ENCODE measurements at regions not wholly inside any gene's neighbourhood (a gene's known extent, or its start where the extent isn't known, plus 50 kb on each side); places are given as distances from the start of the nearest gene placed in this dataset.
"Not testable (repeated sequence)": the region's sequence is repeated elsewhere in the genome, so short reads cannot be mapped to it uniquely, and the experiment has no call there.

DNA sequence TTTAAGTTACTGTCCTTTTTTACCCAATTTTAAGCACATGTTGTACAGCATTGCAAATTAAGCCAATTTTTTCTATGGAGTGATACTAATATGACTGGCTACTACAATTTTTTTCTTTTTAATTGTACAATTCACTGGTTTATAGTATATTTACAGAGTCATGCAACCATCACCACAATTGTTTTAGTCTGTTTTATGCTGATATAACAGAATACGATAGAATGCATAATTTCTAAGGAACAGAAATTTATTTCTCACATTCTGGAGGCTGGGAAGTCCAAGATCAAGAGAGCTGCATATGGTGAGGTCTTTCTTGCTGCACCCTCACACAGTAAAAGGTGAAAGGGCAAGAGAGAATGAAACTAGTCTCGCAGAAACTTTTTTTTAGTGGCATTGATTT lies 125.3 kb downstream of the GLUD2 start:
- DNase-seq (ENCODE audit: low read depth, low spot score): no peak
- Mint-ChIP-seq H3K4me3 (no peak overlapping the region), H3K27me3 (ENCODE audit: low read depth) (no peaks in the 10 kb centered on the region), H3K27ac (ENCODE audit: unreplicated experiment) (no peak overlapping the region), H3K36me3 (ENCODE audit: low read depth) (peaks cover 5% of the 10 kb centered on the region), H3K4me1 (no peaks in the 10 kb centered on the region), H3K9me3 (peaks cover 23% of the 10 kb centered on the region)
- TF ChIP-seq, protein P1, sequence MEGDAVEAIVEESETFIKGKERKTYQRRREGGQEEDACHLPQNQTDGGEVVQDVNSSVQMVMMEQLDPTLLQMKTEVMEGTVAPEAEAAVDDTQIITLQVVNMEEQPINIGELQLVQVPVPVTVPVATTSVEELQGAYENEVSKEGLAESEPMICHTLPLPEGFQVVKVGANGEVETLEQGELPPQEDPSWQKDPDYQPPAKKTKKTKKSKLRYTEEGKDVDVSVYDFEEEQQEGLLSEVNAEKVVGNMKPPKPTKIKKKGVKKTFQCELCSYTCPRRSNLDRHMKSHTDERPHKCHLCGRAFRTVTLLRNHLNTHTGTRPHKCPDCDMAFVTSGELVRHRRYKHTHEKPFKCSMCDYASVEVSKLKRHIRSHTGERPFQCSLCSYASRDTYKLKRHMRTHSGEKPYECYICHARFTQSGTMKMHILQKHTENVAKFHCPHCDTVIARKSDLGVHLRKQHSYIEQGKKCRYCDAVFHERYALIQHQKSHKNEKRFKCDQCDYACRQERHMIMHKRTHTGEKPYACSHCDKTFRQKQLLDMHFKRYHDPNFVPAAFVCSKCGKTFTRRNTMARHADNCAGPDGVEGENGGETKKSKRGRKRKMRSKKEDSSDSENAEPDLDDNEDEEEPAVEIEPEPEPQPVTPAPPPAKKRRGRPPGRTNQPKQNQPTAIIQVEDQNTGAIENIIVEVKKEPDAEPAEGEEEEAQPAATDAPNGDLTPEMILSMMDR (conservative IDR thresholded peaks at IDR 0.05): no peak

DNA sequence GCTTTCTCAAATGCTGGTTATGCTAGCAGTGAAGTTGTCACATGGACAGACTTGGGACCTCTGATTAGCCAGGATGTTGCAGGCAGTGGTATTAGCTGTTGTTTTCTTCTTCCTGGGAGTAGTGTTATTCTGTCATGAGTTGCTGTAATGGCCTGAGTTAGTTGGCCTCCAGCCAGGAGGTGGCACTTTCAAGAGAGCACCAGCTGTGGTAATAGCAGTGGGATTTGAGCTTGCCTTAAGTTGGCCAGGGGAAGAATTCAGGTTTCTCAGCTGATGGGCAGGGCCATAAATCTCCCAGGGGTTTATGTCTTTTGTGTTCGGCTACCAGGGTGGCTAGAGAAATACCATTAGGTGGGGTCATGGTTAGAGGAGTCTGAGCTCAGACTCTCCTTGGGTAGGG lies 132.6 kb downstream of the GLUD2 start:
- H3K27ac Mint-ChIP-seq (ENCODE audit: unreplicated experiment): no peak overlapping the region
- no peak for DNase-seq (ENCODE audit: low read depth, low spot score)
- peaks cover 29% of the 10 kb centered on the region for H3K9me3 Mint-ChIP-seq
- peaks cover 6% of the 10 kb centered on the region for H3K36me3 Mint-ChIP-seq (ENCODE audit: low read depth)
- H3K4me3 Mint-ChIP-seq: no peak overlapping the region
- TF ChIP-seq, protein P1 (conservative IDR thresholded peaks at IDR 0.05): no peak
- no peaks in the 10 kb centered on the region for H3K27me3 Mint-ChIP-seq (ENCODE audit: low read depth)
- H3K4me1 Mint-ChIP-seq: no peaks in the 10 kb centered on the region

DNA sequence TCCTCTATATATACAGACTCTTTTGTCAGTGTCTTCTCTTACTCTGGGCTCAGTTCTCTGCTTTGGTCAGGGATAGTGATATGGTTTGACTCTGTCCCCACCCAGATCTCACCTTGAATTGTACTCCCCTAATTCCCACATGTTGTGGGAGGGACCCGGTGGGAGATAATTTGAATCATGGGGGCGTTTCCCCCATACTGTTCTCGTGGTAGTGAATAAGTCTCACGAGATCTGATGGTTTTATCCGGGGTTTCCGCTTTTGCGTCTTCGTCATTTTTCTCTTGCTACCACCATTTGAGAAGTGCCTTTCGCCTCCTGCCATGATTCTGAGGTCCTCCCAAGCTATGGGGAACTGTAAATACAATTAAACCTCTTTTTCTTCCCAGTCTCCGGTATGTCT lies 144.4 kb downstream of the GLUD2 start:
- Mint-ChIP-seq H3K9me3 (peaks cover 6% of the 10 kb centered on the region), H3K4me3 (no peak overlapping the region), H3K27me3 (ENCODE audit: low read depth) (no peaks in the 10 kb centered on the region), H3K36me3 (ENCODE audit: low read depth) (peaks cover 3% of the 10 kb centered on the region), H3K27ac (ENCODE audit: unreplicated experiment) (no peak overlapping the region), H3K4me1 (no peaks in the 10 kb centered on the region)
- no peak for DNase-seq (ENCODE audit: low read depth, low spot score)
- TF ChIP-seq, protein P1 (conservative IDR thresholded peaks at IDR 0.05): no peak

DNA sequence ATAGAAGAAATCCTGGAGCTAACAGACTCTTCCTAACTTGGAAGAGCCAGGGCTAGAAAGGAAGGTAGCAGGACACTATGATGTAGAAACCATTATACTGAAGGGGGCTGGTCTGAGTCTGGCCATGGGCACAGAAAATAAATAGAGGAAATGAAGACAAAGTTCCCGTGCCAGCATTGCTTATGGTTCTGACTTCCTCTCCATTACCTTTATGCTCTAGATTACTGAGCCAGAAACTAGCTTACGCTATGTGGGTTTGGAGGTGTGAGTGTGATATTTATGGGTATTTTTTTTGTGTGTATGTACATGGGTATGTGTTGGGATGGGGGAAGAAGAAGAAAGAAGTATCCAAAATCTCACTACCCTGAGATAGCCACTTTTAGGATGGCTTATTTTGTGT lies 148.3 kb downstream of the GLUD2 start:
- H3K4me3 Mint-ChIP-seq: no peak overlapping the region
- H3K36me3 Mint-ChIP-seq (ENCODE audit: low read depth): no peaks in the 10 kb centered on the region
- TF ChIP-seq, protein P1 (conservative IDR thresholded peaks at IDR 0.05): no peak
- DNase-seq (ENCODE audit: low read depth, low spot score): no peak
- H3K4me1 Mint-ChIP-seq: no peaks in the 10 kb centered on the region
- H3K27ac Mint-ChIP-seq (ENCODE audit: unreplicated experiment): no peak overlapping the region
- H3K27me3 Mint-ChIP-seq (ENCODE audit: low read depth): no peaks in the 10 kb centered on the region
- H3K9me3 Mint-ChIP-seq: peaks cover 6% of the 10 kb centered on the region

DNA sequence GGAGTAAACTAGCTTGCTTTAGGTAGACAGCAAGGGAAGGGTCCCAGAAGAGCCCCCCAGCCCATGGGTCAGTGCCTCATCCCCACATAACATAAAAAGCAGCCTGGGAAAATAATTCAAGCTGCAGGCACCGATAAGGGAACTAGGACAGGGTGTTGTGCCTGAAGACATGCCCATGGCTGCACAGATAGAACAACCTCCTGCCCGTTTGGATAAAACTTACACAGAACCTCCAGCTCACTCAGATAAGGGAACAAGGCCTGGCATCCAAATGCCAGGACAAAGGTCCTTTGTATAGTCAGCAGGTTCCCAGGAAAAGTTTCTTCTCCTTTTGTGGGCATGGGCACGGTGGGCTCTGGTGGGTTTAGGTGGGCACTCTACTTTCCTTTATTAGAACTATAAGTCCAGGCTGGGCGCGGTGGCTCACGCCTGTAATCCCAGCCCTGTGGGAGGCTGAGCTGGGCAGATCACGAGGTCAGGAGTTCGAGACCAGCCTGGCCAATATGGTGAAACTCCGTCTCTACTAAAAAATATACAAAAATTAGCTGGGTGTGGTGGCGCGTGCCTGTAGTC lies 149.5 kb downstream of the GLUD2 start:
- DNase-seq (ENCODE audit: low read depth, low spot score); H3K4me1 Mint-ChIP-seq; H3K27ac Mint-ChIP-seq (ENCODE audit: unreplicated experiment); H3K27me3 Mint-ChIP-seq (ENCODE audit: low read depth); H3K36me3 Mint-ChIP-seq (ENCODE audit: low read depth); H3K4me3 Mint-ChIP-seq: not testable (repeated sequence)
- peaks cover 10% of the 10 kb centered on the region for H3K9me3 Mint-ChIP-seq

DNA sequence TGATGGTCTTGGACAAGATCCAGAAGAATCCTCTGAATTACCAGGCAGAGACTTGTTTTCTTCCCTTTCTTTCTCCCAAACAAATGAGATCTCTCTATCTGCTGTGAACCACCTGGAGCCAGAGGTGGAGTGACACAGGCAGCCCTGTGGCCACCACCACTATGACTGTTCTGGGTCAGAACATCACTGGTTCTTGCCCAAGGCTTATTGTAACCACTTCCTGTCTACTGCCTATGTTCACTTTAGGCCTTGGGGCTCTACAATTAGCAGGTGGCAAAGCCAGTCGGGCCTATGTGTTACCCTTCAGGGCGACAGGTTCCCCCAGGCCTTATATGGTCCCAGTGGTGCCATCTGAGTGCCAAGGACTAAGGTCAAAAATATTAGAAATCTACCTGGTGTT lies 161.2 kb downstream of the GLUD2 start:
- Mint-ChIP-seq H3K27ac (ENCODE audit: unreplicated experiment) (no peak overlapping the region), H3K9me3 (peaks cover 11% of the 10 kb centered on the region), H3K4me1 (no peaks in the 10 kb centered on the region), H3K4me3 (no peak overlapping the region), H3K27me3 (ENCODE audit: low read depth) (no peaks in the 10 kb centered on the region), H3K36me3 (ENCODE audit: low read depth) (peaks cover 2% of the 10 kb centered on the region)
- TF ChIP-seq, protein P1 (conservative IDR thresholded peaks at IDR 0.05): no peak
- no peak for DNase-seq (ENCODE audit: low read depth, low spot score)

All from neural crest cell (in vitro differentiated cells).